Parathyroid adenoma (tissue), 2 donors: ENCODE measurements at regions not wholly inside any gene's neighbourhood (a gene's known extent, or its start where the extent isn't known, plus 50 kb on each side); places are given as distances from the start of the nearest gene placed in this dataset.

Source experiments
- H2AFZ ChIP-seq: fragments of 300-600 bp; sonication (generic); one replicate; pipeline ENCODE4 v1.7.0; 2017; ENCODE audit warnings: antibody characterized with exemption, mild to moderate bottlenecking
- H3K27ac ChIP-seq: fragments of 300-600 bp; sonication (generic); one replicate; pipeline ENCODE4 v1.7.0; 2017
- H3K27me3 ChIP-seq: fragments of 300-600 bp; sonication (generic); one replicate; pipeline ENCODE4 v1.7.0; 2017; ENCODE audit warnings: low read length; ENCODE audit not compliant: control insufficient read depth, insufficient read depth
- H3K36me3 ChIP-seq: fragments of 300-600 bp; sonication (generic); one replicate; pipeline ENCODE4 v1.7.0; 2017; ENCODE audit warnings: low read length; ENCODE audit not compliant: control insufficient read depth, insufficient read depth
- H3K4me1 ChIP-seq: fragments of 300-600 bp; sonication (generic); one replicate; pipeline ENCODE4 v1.7.0; 2017; ENCODE audit warnings: control low read depth
- H3K4me2 ChIP-seq: fragments of 300-600 bp; sonication (generic); one replicate; pipeline ENCODE4 v1.7.0; 2017; ENCODE audit warnings: low read length
- H3K4me3 ChIP-seq: fragments of 300-600 bp; sonication (generic); one replicate; pipeline ENCODE4 v1.7.0; 2017; ENCODE audit warnings: low read depth, low read length
- H3K79me2 ChIP-seq: fragments of 300-600 bp; sonication (generic); one replicate; pipeline ENCODE4 v1.7.0; 2017; ENCODE audit warnings: control low read depth
- H3K9ac ChIP-seq: fragments of 300-600 bp; sonication (generic); one replicate; pipeline ENCODE4 v1.7.0; 2017; ENCODE audit warnings: mild to moderate bottlenecking
- H3K9me3 ChIP-seq: fragments of 300-600 bp; sonication (generic); one replicate; pipeline ENCODE4 v1.7.0; 2017; ENCODE audit warnings: low read length; ENCODE audit not compliant: control insufficient read depth
- CTCF ChIP-seq: fragments of 300-600 bp; sonication (generic); IDR thresholded peaks from one replicate; pipeline ENCODE4 v1.7.0; 2017; ENCODE audit warnings: antibody characterized with exemption, mild to moderate bottlenecking
- donor health status: primary hyperparathyroidism.

- H2AFZ ChIP-seq, result no peak overlapping the region
- TF ChIP-seq CTCF, result no peak
Observed at GRCh38 chr10:7043055-7043653, 367.7 kb downstream of the SFMBT2 start.

GRCh38 chr10:7042419-7043054, 368.3 kb downstream of the SFMBT2 start:
- Histone ChIP-seq H3K9me3 (no peaks in the 10 kb centered on the region), H3K4me2 (no peak overlapping the region), H3K27me3 (no peaks in the 10 kb centered on the region), H3K79me2 (no peaks in the 10 kb centered on the region), H2AFZ (no peak overlapping the region), H3K27ac (no peak overlapping the region), H3K4me1 (no peaks in the 10 kb centered on the region), H3K9ac (no peak overlapping the region), H3K36me3 (no peaks in the 10 kb centered on the region), H3K4me3 (no peak overlapping the region)
- no peak for TF ChIP-seq CTCF

More at GRCh38 chr10:7043055-7043653, 367.7 kb downstream of the SFMBT2 start:
- Histone ChIP-seq H3K36me3 (no peaks in the 10 kb centered on the region), H3K27me3 (no peaks in the 10 kb centered on the region), H3K4me1 (no peaks in the 10 kb centered on the region), H3K79me2 (no peaks in the 10 kb centered on the region), H3K4me3 (no peak overlapping the region), H3K9me3 (no peaks in the 10 kb centered on the region), H3K9ac (no peak overlapping the region), H3K4me2 (no peak overlapping the region), H3K27ac (no peak overlapping the region)

GRCh38 chr10:7042000-7042399, 368.8 kb downstream of the SFMBT2 start:
- Histone ChIP-seq H3K9ac (no peak overlapping the region), H3K4me3 (no peak overlapping the region), H3K36me3 (no peaks in the 10 kb centered on the region), H3K27ac (no peak overlapping the region), H3K9me3 (no peaks in the 10 kb centered on the region), H3K27me3 (no peaks in the 10 kb centered on the region), H2AFZ (no peak overlapping the region), H3K79me2 (no peaks in the 10 kb centered on the region), H3K4me2 (no peak overlapping the region), H3K4me1 (no peaks in the 10 kb centered on the region)
- no peak for TF ChIP-seq CTCF

GRCh38 chr10:7040681-7041080, 370.2 kb downstream of the SFMBT2 start:
- no peak overlapping the region for H2AFZ ChIP-seq
- TF ChIP-seq CTCF, result no peak
- H3K36me3 ChIP-seq, result no peaks in the 10 kb centered on the region
- no peaks in the 10 kb centered on the region for H3K9me3 ChIP-seq
- no peaks in the 10 kb centered on the region for H3K79me2 ChIP-seq
- no peak overlapping the region for H3K4me3 ChIP-seq
- no peaks in the 10 kb centered on the region for H3K27me3 ChIP-seq
- H3K27ac ChIP-seq, result no peak overlapping the region
- no peak overlapping the region for H3K9ac ChIP-seq
- no peaks in the 10 kb centered on the region for H3K4me1 ChIP-seq
- H3K4me2 ChIP-seq, result no peak overlapping the region

GRCh38 chr10:7039859-7040258, 371.0 kb downstream of the SFMBT2 start:
- Histone ChIP-seq H3K4me3 (no peak overlapping the region), H3K9me3 (no peaks in the 10 kb centered on the region), H3K79me2 (no peaks in the 10 kb centered on the region), H3K27me3 (no peaks in the 10 kb centered on the region), H3K9ac (no peak overlapping the region), H3K36me3 (no peaks in the 10 kb centered on the region), H3K4me2 (no peak overlapping the region), H3K4me1 (no peaks in the 10 kb centered on the region), H3K27ac (no peak overlapping the region), H2AFZ (no peak overlapping the region)
- no peak for TF ChIP-seq CTCF
